Pancreas (tissue), 10 donors: ENCODE measurements at regions not wholly inside any gene's neighbourhood (a gene's known extent, or its start where the extent isn't known, plus 50 kb on each side); places are given as distances from the start of the nearest gene placed in this dataset.

ENCODE experiments used
- ATAC-seq, 4 donors: fragments of 200-7000 bp; cut with Tn5 transposase; one replicate each; pipeline versions ENCODE4 v1.8.0 to v1.9.1; 2020; ENCODE audit warnings: mild to moderate bottlenecking in 4 of 4, moderate library complexity in 4 of 4
- DNase-seq, 6 donors: peaks; one replicate each; pipeline ENCODE4 v3.0.0-alpha.2; 2020
- FAIRE-seq: peaks from 2 replicates; lab custom pipeline; 2012; peaks lifted over from hg19 to GRCh38; lab: Jason Lieb, UNC
- H3K27ac ChIP-seq, 4 donors: fragments of 200-600 bp; sonication (generic); 1 replicate in 3 of 4; 2 replicates in 1 of 4; pipeline versions ENCODE4 v1.5.0 to v1.8.0; 2020
- H3K27me3 ChIP-seq, 4 donors: fragments of 200-600 bp; one replicate each; pipeline ENCODE4 v1.8.0; 2021
- H3K36me3 ChIP-seq, 3 donors: fragments of 200-600 bp; sonication (generic) in 1 of 3; one replicate each; pipeline versions ENCODE4 v1.5.0 to v1.8.0; 2020 to 2021
- H3K4me1 ChIP-seq, 3 donors: fragments of 200-600 bp; one replicate each; pipeline ENCODE4 v1.8.0; 2021
- H3K4me3 ChIP-seq, 4 donors: fragments of 200-600 bp; sonication (generic) in 2 of 4; one replicate each; pipeline versions ENCODE4 v1.5.0 to v1.8.0; 2020 to 2021
- H3K9me3 ChIP-seq, 4 donors: fragments of 200-600 bp; one replicate each; pipeline ENCODE4 v1.8.0; 2021
- CTCF ChIP-seq, 4 donors: fragments of 200-600 bp; sonication (generic) in 3 of 4; IDR thresholded peaks; one replicate each; pipeline versions ENCODE4 v1.5.0 to v1.8.0; 2021; ENCODE audit warnings: antibody characterized with exemption in 4 of 4
- WGBS, 2 donors: extraction: QIAGEN DNeasy Blood & Tissue Kit; methylation state at CpG; one replicate each; pipeline ENCODE4 v1.1.7; 2013; 5-methylcytosine and 5-hydroxymethylcytosine counted together
- intact Hi-C, 3 donors: fragments of 100-400 bp; cut with DNase I; formaldehyde crosslinking; loops; one replicate each; pipeline versions ENCODE4 v1.11.1 to v1.14.2; 2022
- donor health status: healthy with polysubstance abuse.
- donor health status: DM: no; HTN: no; CAD: no; lungs with moderate emphysema.
- donor health status: DM: no; HTN: no; CAD: no.
- donor health status: control.
- donor health status: control.
- donor health status: Bipolar disorder and iron deficiency.
- donor health status: DM: yes; HTN: yes; CAD: no.
- donor health status: DM: no; HTN: no; CAD: no.
- donor health status: DM: no; HTN: no; CAD: no.
- donor health status: DM: yes; HTN: yes; CAD: no.

GRCh38 chr5:148730270-148730669 is 75.9 kb upstream of the HTR4 start:
- no peaks in the 10 kb centered on the region for H3K9me3 ChIP-seq
- WGBS, 2 donors = 63 to 64% methylated on average over 2 of the region's 2 CpGs
- H3K4me3 ChIP-seq = no peak overlapping the region
- intact Hi-C loops = loop anchor here in 2 of 3 donors (10.0 kb wide), 3 partner anchors 305 to 555 kb away; no protein-coding TSS in a partner anchor
- H3K27me3 ChIP-seq = no peaks in the 10 kb centered on the region
- no peak for ATAC-seq
- no peak for TF ChIP-seq CTCF (IDR thresholded peaks at IDR 0.05)
- H3K4me1 ChIP-seq = no peaks in the 10 kb centered on the region
- H3K27ac ChIP-seq = no peak overlapping the region
- FAIRE-seq = no peak
- no peak for DNase-seq
- H3K36me3 ChIP-seq = no peaks in the 10 kb centered on the region

- FAIRE-seq = peak; percentile 93
- H3K4me1 ChIP-seq = no peaks in the 10 kb centered on the region
- peak; percentile 74 to 88 (median 86) for TF ChIP-seq CTCF (IDR thresholded peaks at IDR 0.05)
- H3K27ac ChIP-seq = no peak overlapping the region
- H3K9me3 ChIP-seq = no peaks in the 10 kb centered on the region
- ATAC-seq = peak; percentile 94 to 99 (median 97)
- no peak overlapping the region for H3K4me3 ChIP-seq
- WGBS, 2 donors = 16 to 20% methylated on average over 12 of the region's 12 CpGs
- peak in 5 of 6 donors; percentile 51 to 81 (median 69) for DNase-seq
- no peaks in the 10 kb centered on the region for H3K36me3 ChIP-seq
- intact Hi-C loops = loop anchor here in 2 of 3 donors (10.0 kb wide), 3 partner anchors 304 to 556 kb away; no protein-coding TSS in a partner anchor
- no peaks in the 10 kb centered on the region for H3K27me3 ChIP-seq
Observed at GRCh38 chr5:148730942-148731898, 76.9 kb upstream of the HTR4 start.

GRCh38 chr5:148732692-148733091 is 78.4 kb upstream of the HTR4 start:
- 53 to 61% methylated on average over 3 of the region's 3 CpGs for WGBS, 2 donors
- Histone ChIP-seq H3K27ac (no peak overlapping the region), H3K4me3 (no peak overlapping the region), H3K27me3 (no peaks in the 10 kb centered on the region), H3K4me1 (no peaks in the 10 kb centered on the region), H3K9me3 (no peaks in the 10 kb centered on the region), H3K36me3 (no peaks in the 10 kb centered on the region)
- DNase-seq = no peak
- ATAC-seq = no peak
- intact Hi-C loops = loop anchor here in 2 of 3 donors (10.0 kb wide), 3 partner anchors 302 to 558 kb away; no protein-coding TSS in a partner anchor
- FAIRE-seq = no peak
- no peak for TF ChIP-seq CTCF (IDR thresholded peaks at IDR 0.05)

- H3K9me3 ChIP-seq = no peaks in the 10 kb centered on the region
- DNase-seq (peak in 5 of 6 donors; percentile 58 to 79 (median 75)), ATAC-seq (peak; percentile 57 to 77 (median 75)), FAIRE-seq (no peak)
- H3K27me3 ChIP-seq = no peaks in the 10 kb centered on the region
- H3K4me1 ChIP-seq = peaks cover 0 to 2% (median 0%) of the 10 kb centered on the region in 3 donors
- H3K36me3 ChIP-seq = no peaks in the 10 kb centered on the region
- H3K27ac ChIP-seq = no peak overlapping the region
- 27 to 28% methylated on average over 11 of the region's 11 CpGs for WGBS, 2 donors
- no peak overlapping the region for H3K4me3 ChIP-seq
- intact Hi-C loops = loop anchor here in 2 of 3 donors (10.0 kb wide), 3 partner anchors 301 to 559 kb away; no protein-coding TSS in a partner anchor
- TF ChIP-seq CTCF (IDR thresholded peaks at IDR 0.05) = peak; percentile 28 to 55 (median 45)
Observed at GRCh38 chr5:148733601-148734438, 79.5 kb upstream of the HTR4 start.
